ENCODE measurements at regions not wholly inside any gene's neighbourhood (a gene's known extent, or its start where the extent isn't known, plus 50 kb on each side); places are given as distances from the start of the nearest gene placed in this dataset.

DNA sequence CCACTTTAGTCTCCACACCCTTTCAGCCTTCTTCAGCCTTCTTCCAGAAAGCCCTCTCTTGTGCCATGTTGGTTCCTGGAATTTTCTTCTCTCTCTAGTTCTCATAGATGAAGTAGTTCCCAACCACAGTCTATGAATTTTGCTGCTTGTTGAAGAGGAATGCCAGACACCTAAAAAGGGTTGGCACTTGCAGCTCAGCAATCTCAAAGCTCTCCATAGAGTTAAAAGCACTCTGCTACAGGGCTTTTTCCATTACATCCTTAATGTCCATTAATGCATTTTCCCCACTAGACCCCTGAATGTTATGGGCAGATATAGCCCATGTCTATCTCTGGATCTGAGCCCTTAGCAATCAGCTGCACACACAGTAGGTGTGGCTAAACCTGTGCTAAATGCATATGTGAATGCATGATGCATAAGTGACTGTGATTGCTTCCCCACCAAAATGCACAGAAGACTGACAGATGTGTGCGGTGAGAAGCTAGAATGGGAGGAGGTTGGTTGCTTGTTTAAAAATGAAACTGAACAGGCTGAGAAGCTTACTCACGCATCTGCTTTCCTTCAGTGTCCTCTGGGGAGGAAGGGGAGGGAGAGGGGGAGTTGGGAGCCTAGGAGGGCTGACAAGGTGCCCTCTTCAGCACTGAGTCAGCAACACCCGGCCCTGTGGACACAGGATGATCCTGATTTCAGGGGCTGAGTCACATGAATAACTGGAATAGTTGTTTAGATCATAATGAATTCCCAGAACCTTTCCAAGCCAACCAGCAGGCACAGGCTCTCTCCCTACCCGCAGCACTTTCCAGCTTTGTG, 146.1 kb upstream of the FGGY start:
- no peak for DNase-seq (ENCODE audit: low spot score)

DNA sequence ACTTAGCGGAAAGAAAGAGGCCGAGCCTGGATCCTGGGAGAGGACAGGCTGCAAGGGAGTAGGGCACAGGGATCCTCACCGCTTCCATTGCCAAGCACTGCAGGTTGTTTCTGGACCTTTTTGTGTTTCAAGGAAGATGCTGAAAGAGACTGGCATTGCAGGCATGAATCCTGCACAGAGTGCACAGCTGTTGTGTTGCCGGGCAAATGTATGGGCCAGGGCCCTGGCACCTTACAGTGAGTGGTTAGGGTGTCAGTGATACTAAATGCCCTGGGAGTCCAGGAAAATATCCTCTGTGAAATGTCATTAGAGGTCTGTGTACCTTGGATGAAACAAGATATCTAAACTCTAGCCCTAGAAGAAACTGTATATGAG, 145.5 kb upstream of the FGGY start:
- DNase-seq (ENCODE audit: low spot score), result no peak

DNA sequence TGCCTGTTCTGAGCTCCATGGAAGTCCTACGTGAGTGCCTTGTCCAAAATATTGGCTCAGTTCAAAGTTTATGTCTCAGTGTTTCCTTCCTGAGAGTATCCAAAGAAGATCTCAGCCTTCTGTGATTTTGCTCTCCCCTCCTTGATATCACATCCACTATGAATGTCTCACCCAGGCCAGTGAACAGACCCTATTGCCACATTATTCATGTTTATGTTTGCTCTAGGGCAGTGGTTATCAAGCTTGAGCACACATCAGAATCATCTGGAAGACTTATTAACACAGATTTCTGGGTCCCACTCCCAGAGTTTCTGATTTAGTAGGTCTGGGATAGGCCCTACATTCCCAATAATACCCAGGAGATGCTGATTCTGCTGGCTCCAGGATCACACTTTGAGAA, 145.0 kb upstream of the FGGY start:
- no peak for DNase-seq (ENCODE audit: low spot score)

DNA sequence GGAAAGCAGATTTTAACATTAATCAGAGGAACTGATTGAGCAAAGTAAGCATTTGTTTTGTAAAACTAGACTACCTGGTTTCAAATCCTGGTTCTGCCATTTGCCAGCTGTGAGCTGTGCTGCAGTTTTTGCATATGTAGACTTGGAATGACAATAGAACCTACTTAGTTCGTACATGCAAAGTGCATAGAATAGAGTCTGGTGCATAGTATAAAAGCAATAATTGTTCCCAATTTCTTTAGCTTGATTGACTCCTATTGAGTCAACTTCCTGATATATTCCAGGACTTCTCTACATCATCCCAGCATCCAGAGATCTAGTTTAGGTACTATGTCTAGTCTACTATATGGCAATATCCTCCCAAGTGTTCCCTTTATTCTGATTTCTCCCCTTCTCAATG, 144.4 kb upstream of the FGGY start:
- no peak for DNase-seq (ENCODE audit: low spot score)

DNA sequence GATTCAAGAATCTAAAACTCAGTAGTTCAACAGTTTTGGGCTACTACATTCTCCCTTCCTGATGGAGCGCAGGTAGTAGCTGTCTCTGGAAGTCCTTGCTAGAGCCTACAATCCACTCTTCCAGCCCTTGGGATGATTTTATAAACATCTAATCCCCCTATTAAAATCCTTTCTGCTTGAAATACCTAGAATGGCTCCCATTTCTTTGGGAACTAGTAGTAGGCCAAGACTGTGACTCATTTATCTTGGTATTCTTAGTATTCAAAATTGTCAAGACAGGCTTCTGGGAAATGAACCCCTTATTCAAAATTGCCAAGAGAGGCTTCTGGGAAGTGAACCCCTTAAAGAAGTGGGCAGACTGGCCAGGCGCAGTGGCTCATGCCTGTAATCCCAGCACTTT, 142.5 kb upstream of the FGGY start:
- DNase-seq (ENCODE audit: low spot score), result no peak

DNA sequence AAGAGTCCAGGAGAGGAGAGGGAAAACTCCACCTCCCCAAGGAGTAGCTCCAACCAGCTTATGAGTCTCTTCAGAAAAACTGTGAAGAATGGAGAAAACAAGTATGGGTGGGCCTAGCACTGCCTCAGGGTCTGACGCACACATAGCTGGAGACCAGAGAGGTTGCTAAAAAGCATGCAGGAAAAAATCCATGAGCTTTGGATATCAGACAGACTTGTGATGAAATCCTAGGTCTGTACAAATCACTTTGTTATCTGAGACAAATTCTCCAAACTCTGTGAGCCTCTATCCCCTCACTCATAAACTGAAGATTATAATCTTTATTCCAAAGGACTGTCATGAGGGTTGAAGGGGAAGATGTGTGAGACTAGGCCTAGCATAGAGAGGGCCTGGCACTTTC, 141.5 kb upstream of the FGGY start:
- no peak for DNase-seq (ENCODE audit: low spot score)

DNA sequence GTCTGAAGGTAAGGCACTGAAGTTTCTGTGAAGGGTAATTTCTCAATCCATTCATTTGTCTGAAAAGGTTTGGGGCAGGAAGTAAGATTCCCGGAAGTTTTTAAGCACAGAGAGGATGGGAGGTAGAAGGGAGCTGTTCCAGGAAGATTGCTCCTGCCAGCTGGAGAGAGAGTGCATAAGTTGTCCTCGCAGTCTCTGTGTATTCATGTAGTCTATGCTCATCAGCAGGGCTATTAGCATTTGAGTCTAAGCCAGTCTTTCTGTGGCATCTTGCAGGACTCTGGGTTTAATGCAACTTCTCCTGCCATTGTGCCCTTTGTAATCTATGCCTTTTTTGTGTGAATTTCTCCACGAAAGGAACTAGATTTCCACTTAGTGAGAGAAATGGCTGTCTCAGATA, 140.8 kb upstream of the FGGY start:
- no peak for DNase-seq (ENCODE audit: low spot score)

DNA sequence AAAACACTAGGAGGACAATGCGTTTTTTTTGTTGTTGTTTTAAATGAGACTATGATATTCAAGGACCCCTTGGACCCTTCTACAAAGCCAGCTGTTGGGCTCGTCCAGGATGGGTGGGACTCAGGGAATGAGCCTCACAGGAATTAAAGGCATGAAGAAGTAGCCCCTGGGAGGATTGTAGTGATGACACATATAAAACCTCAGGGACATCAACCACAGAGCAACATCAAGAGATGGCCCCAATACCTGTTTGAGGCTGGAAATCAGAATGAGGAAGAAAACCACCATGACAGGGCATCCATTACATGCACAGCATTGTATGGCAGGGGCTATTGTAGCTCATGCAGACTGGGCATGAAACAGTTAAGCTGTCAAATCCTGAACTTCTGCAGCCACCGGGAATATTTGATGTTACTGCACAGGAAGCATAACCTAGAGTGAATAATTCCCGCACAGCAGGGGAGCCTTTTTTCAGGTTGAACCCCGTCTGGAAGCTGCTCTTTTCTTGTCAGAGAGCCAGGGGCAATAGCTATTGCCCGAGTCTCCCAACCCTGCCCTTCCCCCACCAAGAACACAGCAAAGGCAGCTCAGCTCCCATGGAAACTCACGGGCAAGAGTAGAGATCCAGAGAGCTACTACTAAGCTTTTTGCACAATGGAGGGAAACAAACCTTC, 140.2 kb upstream of the FGGY start:
- no peak for DNase-seq (ENCODE audit: low spot score)

DNA sequence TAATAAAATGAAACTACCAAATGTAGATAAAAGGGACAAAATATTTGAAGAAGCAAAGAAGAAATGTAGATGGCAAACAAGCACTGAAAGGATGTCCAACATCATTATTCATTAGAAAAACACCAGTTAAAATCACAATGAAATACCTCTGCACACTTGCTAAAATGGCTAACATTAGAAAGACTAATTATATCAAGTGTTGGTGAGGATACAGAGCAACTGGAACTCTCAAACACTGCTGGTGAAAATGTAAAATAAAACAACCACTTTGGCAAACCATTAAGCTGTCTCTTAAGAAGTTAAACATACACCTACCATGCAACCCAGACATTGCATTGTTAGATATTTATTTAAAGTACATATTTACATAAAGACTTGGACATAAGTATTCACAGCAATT, 138.6 kb upstream of the FGGY start:
- no peak for DNase-seq (ENCODE audit: low spot score)

DNA sequence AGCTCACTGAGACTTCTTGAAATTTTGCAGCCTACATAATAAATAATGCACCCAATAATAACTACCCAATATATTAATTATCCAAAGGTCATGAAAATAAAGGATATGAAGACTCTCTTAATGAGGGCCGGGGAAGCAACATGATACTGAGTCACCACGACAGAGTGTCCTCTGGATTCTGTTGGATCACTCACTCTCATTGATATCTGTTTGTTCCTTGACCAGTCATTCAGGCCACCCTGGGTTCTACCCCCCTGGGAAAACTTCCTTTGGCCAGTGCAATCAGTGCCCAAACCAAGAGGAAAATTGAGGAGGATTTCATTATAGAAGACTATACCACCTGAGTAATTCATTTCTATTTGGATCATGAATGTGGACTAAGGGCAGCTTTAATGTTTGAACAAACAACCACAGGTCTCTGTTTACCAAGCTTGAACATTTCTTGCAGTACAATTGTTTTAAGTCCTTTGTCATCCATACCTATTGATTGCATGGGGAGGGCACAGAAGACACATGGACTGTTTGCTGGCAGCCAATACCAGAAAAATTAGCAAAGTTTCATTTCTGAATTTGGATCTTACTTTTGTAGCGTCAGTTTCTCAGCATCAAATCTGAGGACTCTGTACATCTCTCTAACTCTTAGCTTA, 137.2 kb upstream of the FGGY start:
- no peak for DNase-seq (ENCODE audit: low spot score)

DNA sequence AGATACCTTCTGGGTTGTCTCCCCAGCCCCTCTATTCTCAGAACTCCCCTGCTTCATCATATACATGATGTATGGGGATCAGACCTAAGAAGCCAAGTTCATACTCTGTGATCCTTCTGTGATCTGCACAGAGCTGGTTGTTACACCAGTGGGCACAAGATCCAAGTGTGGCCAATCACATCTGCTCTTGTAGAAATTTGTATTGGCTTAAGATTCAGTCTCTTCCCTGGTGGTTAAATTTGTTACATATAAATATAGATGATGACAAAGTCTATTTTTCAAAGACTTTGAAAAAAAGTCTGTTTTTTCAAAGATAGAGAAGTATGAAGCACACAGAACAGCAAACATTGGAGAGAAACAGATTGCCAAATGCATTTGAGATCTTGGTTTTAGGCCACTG, 135.8 kb upstream of the FGGY start:
- DNase-seq (ENCODE audit: low spot score), result no peak

DNA sequence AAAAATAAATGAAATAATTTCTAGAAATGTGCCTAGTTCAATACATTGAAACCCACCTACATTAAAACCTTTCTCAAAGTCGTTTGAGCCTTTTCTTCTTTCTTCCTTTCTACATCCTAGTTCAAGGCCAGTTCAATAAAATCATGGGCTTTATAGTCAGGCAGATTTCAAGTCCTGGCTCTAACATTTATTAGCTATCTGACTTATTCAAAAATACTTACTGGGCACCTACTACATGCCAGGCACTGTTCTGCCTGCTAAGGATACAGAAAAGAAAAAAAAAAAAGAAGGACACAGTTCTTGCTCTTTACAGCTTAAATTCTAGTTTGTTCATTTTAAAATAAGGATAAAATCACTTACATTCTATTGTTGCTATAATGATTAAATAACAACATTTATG, 134.2 kb upstream of the FGGY start:
- DNase-seq (ENCODE audit: low spot score), result no peak

DNA sequence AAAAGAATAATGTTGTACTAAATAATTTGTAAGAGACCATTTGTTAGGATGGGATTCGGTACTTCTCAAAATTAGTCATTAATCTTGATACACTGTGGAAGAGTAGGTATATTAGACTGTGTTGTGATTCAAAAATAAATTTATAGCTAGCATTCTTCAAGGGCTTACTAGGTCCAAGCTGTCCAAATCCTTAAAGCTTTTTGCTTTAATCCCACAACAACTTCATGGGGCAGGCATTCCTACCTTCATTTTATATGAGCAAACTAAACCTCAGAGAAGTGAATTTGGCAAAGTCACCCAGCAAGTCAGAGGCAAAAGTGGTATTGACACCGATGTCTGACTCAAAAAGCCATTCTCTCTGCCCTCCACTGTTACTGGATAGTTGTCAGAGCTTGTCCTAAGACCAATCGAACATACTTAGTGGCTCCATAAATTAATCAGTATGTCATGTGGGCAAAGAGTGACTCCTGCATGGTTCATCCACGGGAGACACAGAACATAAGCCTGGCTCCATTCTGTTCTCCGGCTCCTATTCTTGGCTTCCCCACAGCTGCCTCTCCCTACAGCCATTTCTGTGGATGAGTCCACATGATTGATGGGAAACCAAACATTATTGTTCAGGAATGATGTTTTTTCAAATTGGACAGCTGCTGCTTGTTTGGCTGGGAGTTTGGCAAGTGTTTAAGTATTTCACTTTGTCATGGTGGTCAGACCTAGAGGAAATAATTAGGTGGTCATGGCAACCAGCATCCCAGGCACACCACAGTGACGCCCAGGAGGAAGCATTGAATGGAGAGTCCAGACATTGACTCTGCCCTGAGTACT, 133.4 kb upstream of the FGGY start:
- DNase-seq (ENCODE audit: low spot score), result no peak

DNA sequence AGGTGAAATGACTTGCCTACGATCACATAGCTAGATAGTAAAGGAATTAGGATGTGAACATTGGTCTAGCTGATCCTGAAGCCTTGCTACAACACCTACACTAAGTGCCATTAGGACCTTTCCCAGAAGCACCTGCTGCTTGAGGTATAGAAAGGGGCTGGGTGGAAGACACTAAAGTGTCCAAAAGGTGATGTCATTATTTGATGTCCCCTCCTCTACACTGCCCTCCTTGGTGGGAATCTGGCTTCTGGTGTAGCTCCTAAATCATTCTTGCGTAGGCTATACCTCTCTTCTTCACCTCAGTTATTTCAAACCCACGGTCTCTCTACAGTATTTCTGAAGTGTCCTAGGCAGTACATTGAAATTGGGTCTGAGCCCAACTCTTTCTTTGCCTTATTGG, 132.5 kb upstream of the FGGY start:
- no peak for DNase-seq (ENCODE audit: low spot score)

DNA sequence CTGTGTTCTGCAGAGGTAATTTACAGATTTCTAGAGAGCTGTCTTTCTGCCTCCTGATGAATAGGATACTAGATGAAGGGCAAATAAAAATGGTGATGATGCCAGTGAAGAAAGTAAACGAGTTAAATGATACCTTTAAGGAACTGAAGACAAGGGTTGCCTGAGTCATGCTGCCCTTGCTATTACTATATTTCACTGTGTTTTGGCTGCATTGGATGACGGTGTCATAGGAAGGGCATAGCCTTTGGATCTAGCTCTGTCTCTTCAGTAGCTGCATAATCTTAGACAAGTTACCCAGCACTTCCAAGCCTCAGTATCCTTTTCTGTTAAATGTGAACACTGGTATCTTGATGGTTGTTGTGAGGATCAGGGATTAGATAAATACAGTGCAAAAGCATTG, 131.5 kb upstream of the FGGY start:
- no peak for DNase-seq (ENCODE audit: low spot score)

DNA sequence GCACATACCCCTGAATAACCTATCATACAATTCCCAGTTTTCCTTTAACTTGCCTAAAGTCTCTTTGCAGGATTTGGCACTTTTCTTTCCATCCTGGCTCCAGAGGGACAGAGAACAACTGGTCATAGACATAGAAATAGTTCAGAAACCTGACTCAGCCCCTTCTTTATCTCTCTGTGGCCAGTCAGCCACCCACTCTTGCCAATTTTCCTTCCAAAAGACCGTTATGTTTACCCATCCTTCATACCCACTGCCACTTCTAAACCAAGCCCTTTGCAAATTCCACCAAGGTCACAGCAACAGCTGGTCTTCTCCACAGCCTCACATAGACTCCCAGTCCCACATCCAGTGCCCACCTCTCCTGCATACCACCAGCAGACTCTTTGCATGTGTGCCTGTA, 127.2 kb upstream of the FGGY start:
- no peak for DNase-seq (ENCODE audit: low spot score)

DNA sequence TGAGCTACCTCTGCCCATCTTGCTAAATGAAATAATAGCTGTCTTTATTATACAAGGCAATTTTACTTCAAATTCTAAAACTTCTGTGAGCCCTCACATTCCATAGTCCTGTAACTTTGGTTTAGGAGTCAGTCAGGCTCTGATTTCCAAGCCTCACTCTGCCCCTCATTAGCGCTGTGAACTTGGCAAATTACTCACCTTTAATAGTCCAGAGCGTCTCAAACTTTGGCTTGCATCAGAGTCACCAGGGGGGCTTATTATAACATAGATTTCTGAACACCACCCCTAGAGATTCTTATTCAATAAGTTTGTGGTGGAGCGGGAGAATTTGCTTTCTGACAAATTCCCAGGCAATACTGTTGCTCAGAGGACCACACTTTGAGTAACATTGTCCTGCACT, 126.2 kb upstream of the FGGY start:
- no peak for DNase-seq (ENCODE audit: low spot score)

DNA sequence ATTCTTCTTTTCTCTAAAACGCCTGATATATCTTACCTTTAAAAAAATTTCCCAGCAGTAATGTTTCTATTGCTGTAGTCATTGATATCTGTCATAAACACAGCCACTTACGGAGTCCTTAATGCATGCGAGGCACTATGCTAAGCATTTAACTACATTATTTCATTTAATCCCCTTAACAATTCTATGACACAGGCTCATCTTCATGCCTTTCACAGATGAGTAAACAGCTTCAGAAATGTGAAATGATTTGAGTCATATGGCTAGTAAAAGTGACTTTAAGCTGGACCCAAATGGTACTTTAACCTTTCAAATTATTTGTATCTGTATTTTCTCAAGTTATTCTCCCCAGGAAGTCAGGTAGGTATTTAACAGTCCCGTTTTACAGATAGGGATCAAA, 125.1 kb upstream of the FGGY start:
- no peak for DNase-seq (ENCODE audit: low spot score)

DNA sequence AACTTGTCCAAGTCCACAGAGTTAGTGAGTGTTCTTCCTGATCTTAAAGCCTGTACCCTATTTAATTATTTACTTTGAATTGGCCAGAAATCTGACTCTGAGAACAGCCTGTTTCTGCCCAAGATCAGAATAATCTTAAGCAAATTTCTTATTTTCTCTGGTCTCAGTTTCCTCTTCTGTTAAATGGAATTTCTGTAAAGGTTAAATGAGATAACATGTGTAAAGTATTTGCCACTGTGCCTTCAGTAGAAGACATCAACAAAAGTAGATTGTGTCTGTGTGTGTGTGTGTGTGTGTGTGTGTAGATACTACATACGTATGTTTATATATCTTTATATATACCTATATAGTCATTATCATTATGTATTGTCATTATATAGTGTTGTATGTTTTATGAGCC, 124.2 kb upstream of the FGGY start:
- no peak for DNase-seq (ENCODE audit: low spot score)

DNA sequence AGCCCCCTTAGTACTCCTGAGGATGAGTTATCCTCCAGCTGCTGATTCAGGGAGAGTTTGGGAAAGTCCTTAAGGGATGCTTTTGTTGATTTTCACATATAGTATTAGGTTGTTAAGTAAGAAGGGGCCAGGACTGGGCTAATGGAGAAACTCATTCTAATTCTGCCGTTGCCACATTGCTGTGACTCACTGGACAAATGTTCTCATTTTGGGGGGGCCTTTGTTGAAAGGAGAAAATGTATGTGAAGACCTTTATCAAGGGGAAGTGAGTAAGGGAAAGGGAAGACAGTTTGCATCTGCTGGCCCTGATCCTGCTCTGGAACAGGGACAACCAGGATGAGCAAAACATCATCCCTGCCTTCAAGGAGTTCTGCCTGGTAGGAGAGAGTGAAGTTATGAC, 123.2 kb upstream of the FGGY start:
- no peak for DNase-seq (ENCODE audit: low spot score)

DNA sequence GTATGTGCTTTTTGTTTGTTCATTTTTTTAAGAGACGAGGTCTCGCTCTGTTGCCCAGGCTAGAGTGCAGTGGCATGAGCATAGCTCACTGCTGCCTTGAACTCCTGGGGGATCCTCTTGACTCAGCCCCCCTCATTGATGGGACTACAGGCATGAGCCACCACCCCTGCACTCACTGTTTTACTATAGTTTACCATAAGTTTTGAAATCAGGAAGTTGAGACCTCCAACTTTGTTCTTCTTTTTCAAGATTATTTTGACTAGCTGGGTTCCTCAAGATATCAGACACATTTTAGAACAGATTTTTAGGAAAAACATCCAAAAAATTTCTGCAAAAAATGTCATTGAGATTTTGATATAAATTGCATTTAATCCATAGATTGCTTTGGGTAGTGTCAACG, 120.4 kb upstream of the FGGY start:
- no peak for DNase-seq (ENCODE audit: low spot score)

DNA sequence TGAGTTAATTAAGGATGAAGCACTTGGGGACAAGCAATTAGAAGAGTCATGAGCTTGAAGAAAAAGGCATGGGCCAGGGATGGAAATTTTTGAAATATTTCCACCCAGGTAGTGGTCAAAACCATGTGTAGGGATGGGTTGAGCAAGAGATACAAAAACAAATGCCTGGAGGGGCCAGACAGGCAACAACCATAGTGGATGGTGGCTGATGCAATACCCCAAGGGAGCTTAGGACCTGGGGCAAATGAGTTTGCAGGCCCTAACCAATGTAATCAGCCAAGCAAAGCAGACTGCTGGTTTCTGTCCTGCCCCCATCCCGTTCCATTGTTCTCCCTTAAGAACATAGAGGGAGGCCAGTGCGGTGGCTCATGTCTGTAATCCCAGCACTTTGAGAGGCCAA, 119.1 kb upstream of the FGGY start:
- no peak for DNase-seq (ENCODE audit: low spot score)

All from hematopoietic multipotent progenitor cell treated with erythropoietin and hydrocortisone succinate and interleukin-3 and kit ligand, for 17 days (in vitro differentiated cells).